HG03520 (cell line): ENCODE measurements at regions not wholly inside any gene's neighbourhood (a gene's known extent, or its start where the extent isn't known, plus 50 kb on each side); places are given as distances from the start of the nearest gene placed in this dataset.
"Not testable (repeated sequence)": the region's sequence is repeated elsewhere in the genome, so short reads cannot be mapped to it uniquely, and the experiment has no call there.

Experiments used
- ATAC-seq: cut with Tn5 transposase; IDR thresholded peaks from one replicate; pipeline ENCODE4 v1.9.1; 2021; ENCODE audit warnings: mild to moderate bottlenecking, moderate library complexity; ENCODE audit not compliant: unreplicated experiment

- ATAC-seq = no peak
Measured at GRCh38 chr2:7620255-7620654, 703.0 kb downstream of the RNF144A start.

- ATAC-seq = no peak
Measured at GRCh38 chr2:7621018-7621814, 704.0 kb downstream of the RNF144A start.

GRCh38 chr2:7625392-7626138, 708.4 kb downstream of the RNF144A start:
- peak; percentile 65 for ATAC-seq

GRCh38 chr2:7626139-7626537, 708.9 kb downstream of the RNF144A start:
- ATAC-seq = no peak

GRCh38 chr2:7627583-7627982, 710.4 kb downstream of the RNF144A start:
- no peak for ATAC-seq

- no peak for ATAC-seq
Measured at GRCh38 chr2:7632420-7632819, 715.2 kb downstream of the RNF144A start.

- no peak for ATAC-seq
Measured at GRCh38 chr2:7633566-7634153, 716.4 kb downstream of the RNF144A start.

GRCh38 chr2:7634409-7634808, 717.2 kb downstream of the RNF144A start:
- no peak for ATAC-seq

- ATAC-seq = no peak
Measured at GRCh38 chr2:7639476-7639875, 722.3 kb downstream of the RNF144A start.

GRCh38 chr2:7641272-7641671, 724.1 kb downstream of the RNF144A start:
- not testable (repeated sequence) for ATAC-seq

- no peak for ATAC-seq
Measured at GRCh38 chr2:7646024-7646423, 728.8 kb downstream of the RNF144A start.

- ATAC-seq = no peak
Measured at GRCh38 chr2:7646661-7647060, 729.4 kb downstream of the RNF144A start.

- ATAC-seq = no peak
Measured at GRCh38 chr2:7648221-7648795, 731.1 kb downstream of the RNF144A start.

GRCh38 chr2:7649461-7650228, 732.4 kb downstream of the RNF144A start:
- ATAC-seq = no peak

GRCh38 chr2:7653617-7654016, 736.4 kb downstream of the RNF144A start:
- ATAC-seq = no peak

GRCh38 chr2:7655629-7656028, 738.4 kb downstream of the RNF144A start:
- no peak for ATAC-seq

GRCh38 chr2:7657526-7657925, 740.3 kb downstream of the RNF144A start:
- ATAC-seq = not testable (repeated sequence)

GRCh38 chr2:7658486-7658885, 741.3 kb downstream of the RNF144A start:
- ATAC-seq = no peak

- ATAC-seq = no peak
Measured at GRCh38 chr2:7660816-7661215, 743.6 kb downstream of the RNF144A start.

- ATAC-seq = no peak
Measured at GRCh38 chr2:7661502-7661901, 744.3 kb downstream of the RNF144A start.

GRCh38 chr2:7665880-7666279, 748.7 kb downstream of the RNF144A start:
- peak; percentile 81 for ATAC-seq
